Liver (tissue), 8 donors: ENCODE measurements at regions not wholly inside any gene's neighbourhood (a gene's known extent, or its start where the extent isn't known, plus 50 kb on each side); places are given as distances from the start of the nearest gene placed in this dataset.

Experiments
- DNase-seq: peaks from one replicate; pipeline ENCODE4 v3.0.0-alpha.2; 2017; ENCODE audit warnings: low spot score
- H3K27ac ChIP-seq, 2 donors: one replicate each; pipeline ENCODE4 v1.7.0; 2013; ENCODE audit warnings: inconsistent platforms in 2 of 2, low read length in 2 of 2, control low read depth in 1 of 2, low read depth in 1 of 2, mild to moderate bottlenecking in 1 of 2
- H3K27me3 ChIP-seq, 4 donors: one replicate each; pipeline versions ENCODE4 v1.6.1 to v1.7.0; 2013; ENCODE audit warnings: low read length in 3 of 4, inconsistent platforms in 1 of 4, mild to moderate bottlenecking in 1 of 4, moderate library complexity in 1 of 4; ENCODE audit not compliant: control insufficient read depth in 4 of 4, insufficient read depth in 4 of 4
- H3K36me3 ChIP-seq, 4 donors: one replicate each; pipeline versions ENCODE4 v1.6.1 to v1.7.0; 2013; ENCODE audit warnings: low read length in 3 of 4, mild to moderate bottlenecking in 3 of 4, low read depth in 1 of 4, moderate library complexity in 1 of 4; ENCODE audit not compliant: control insufficient read depth in 4 of 4, insufficient read depth in 3 of 4
- H3K4me1 ChIP-seq, 4 donors: one replicate each; pipeline versions ENCODE4 v1.6.1 to v1.7.0; 2013; ENCODE audit warnings: low read length in 3 of 4, mild to moderate bottlenecking in 3 of 4, moderate library complexity in 1 of 4; ENCODE audit not compliant: control insufficient read depth in 4 of 4, insufficient read depth in 4 of 4
- H3K4me3 ChIP-seq, 3 donors: one replicate each; pipeline versions ENCODE4 v1.6.1 to v1.7.0; 2013; ENCODE audit warnings: low read length in 3 of 3, control low read depth in 1 of 3, low read depth in 1 of 3, mild to moderate bottlenecking in 1 of 3
- H3K9ac ChIP-seq, 2 donors: one replicate each; pipeline ENCODE4 v1.7.0; 2013; ENCODE audit warnings: low read length in 2 of 2, mild to moderate bottlenecking in 2 of 2, moderate library complexity in 2 of 2, control low read depth in 1 of 2, low read depth in 1 of 2
- H3K9me3 ChIP-seq, 4 donors: one replicate each; pipeline versions ENCODE4 v1.6.1 to v1.7.0; 2013; ENCODE audit warnings: low read length in 3 of 4; ENCODE audit not compliant: control insufficient read depth in 4 of 4
- EGR1 ChIP-seq, 2 donors: IDR thresholded peaks; 2 replicates each; pipeline ENCODE4 v1.6.1; 2016 to 2018; ENCODE audit warnings: antibody characterized with exemption in 2 of 2, low read depth in 2 of 2
- FOXA1 ChIP-seq: IDR thresholded peaks from 2 replicates; pipeline ENCODE4 v1.6.1; 2016; ENCODE audit warnings: antibody characterized with exemption
- FOXA2 ChIP-seq: IDR thresholded peaks from 2 replicates; pipeline ENCODE4 v1.6.1; 2016; ENCODE audit warnings: antibody characterized with exemption
- GABPA ChIP-seq, 2 donors: IDR thresholded peaks in 1 of 2; conservative IDR thresholded peaks in 1 of 2; 2 replicates each; pipeline ENCODE4 v1.6.1; 2016; ENCODE audit warnings: antibody characterized with exemption in 2 of 2, mild to moderate bottlenecking in 1 of 2, moderate library complexity in 1 of 2
- HNF4A ChIP-seq, 2 donors: conservative IDR thresholded peaks; 2 replicates each; pipeline ENCODE4 v1.6.1; 2016; ENCODE audit warnings: antibody characterized with exemption in 2 of 2, mild to moderate bottlenecking in 2 of 2
- HNF4G ChIP-seq: IDR thresholded peaks from 2 replicates; pipeline ENCODE4 v1.6.1; 2016; ENCODE audit warnings: antibody characterized with exemption
- JUND ChIP-seq, 2 donors: IDR thresholded peaks; 2 replicates each; pipeline ENCODE4 v1.6.1; 2016; ENCODE audit warnings: antibody characterized with exemption in 2 of 2
- NR2F2 ChIP-seq: IDR thresholded peaks from 2 replicates; pipeline ENCODE4 v1.6.1; 2016; ENCODE audit warnings: antibody characterized with exemption
- RAD21 ChIP-seq, 2 donors: IDR thresholded peaks; 2 replicates each; pipeline ENCODE4 v1.6.1; 2016; ENCODE audit warnings: antibody characterized with exemption in 2 of 2, mild to moderate bottlenecking in 2 of 2
- RXRA ChIP-seq, 2 donors: IDR thresholded peaks; 2 replicates each; pipeline ENCODE4 v1.6.1; 2017 to 2018; ENCODE audit warnings: antibody characterized with exemption in 2 of 2, mild to moderate bottlenecking in 1 of 2
- SP1 ChIP-seq: IDR thresholded peaks from 2 replicates; pipeline ENCODE4 v1.6.1; 2018; ENCODE audit warnings: antibody characterized with exemption, mild to moderate bottlenecking
- TAF1 ChIP-seq: conservative IDR thresholded peaks from 2 replicates; pipeline ENCODE4 v1.6.1; 2016; ENCODE audit warnings: antibody characterized with exemption, mild to moderate bottlenecking
- YY1 ChIP-seq: IDR thresholded peaks from 2 replicates; pipeline ENCODE4 v1.6.1; 2016; ENCODE audit warnings: antibody characterized with exemption, mild to moderate bottlenecking
- WGBS: extraction: QIAGEN DNeasy Blood & Tissue Kit; methylation state at CpG from one replicate; pipeline ENCODE4 v1.1.7; 2013; 5-methylcytosine and 5-hydroxymethylcytosine counted together
- TF ChIP-seq, protein P1 (sequence below): IDR thresholded peaks from 2 replicates; pipeline ENCODE4 v1.6.1; 2016; ENCODE audit warnings: antibody characterized with exemption, mild to moderate bottlenecking
- TF ChIP-seq, protein P2 (sequence below): IDR thresholded peaks from 2 replicates; pipeline ENCODE4 v1.6.1; 2016; ENCODE audit warnings: antibody characterized with exemption
- TF ChIP-seq, protein P3 (sequence below): fragments of 150-350 bp; IDR thresholded peaks from 2 replicates; pipeline ENCODE4 v1.5.1; 2017; ENCODE audit warnings: improper control_type of control experiment, low read depth, low read length; ENCODE audit not compliant: missing input control
- TF ChIP-seq, protein P4 (sequence below): IDR thresholded peaks from 2 replicates; pipeline ENCODE4 v1.6.1; 2016; ENCODE audit warnings: antibody characterized with exemption
- TF ChIP-seq, protein P5 (sequence below): IDR thresholded peaks from 2 replicates; pipeline ENCODE4 v1.6.1; 2016; ENCODE audit warnings: antibody characterized with exemption
- donor health status: healthy.
- donor health status: healthy.
- donor health status: healthy.
- donor health status: healthy.
- donor health status: healthy.

DNA sequence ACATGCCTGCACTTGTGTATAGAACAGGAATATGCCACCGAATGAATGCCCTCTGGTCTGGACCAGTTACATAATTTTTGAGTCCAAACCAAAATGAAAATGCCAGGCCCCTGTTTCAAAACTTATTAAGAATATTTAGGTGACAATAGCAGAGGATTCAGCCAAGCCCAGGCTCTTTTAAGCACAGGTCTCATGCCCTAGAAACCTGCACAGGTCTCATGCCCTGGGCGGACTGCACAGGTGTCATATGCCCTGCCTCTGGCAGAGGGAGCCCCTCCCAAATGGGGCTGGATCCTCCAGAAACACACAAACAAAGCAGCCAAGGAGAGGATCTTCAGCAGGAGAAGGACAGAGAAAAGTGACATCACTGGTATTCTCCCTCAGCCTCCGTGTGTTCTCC is 605.4 kb upstream of the NRP1 start:
- DNase-seq = no peak
- Histone ChIP-seq H3K36me3 (no peaks in the 10 kb centered on the region), H3K9me3 (no peaks in the 10 kb centered on the region), H3K27me3 (no peaks in the 10 kb centered on the region), H3K4me1 (no peaks in the 10 kb centered on the region), H3K4me3 (no peak overlapping the region), H3K9ac (no peak overlapping the region), H3K27ac (no peak overlapping the region)
- WGBS = 91% methylated on average over 3 of the region's 3 CpGs
- no peak for TF ChIP-seq GABPA (IDR thresholded peaks at IDR 0.05 in 1 of 2, conservative IDR thresholded peaks at IDR 0.05 in 1 of 2)
- TF ChIP-seq, protein P1, sequence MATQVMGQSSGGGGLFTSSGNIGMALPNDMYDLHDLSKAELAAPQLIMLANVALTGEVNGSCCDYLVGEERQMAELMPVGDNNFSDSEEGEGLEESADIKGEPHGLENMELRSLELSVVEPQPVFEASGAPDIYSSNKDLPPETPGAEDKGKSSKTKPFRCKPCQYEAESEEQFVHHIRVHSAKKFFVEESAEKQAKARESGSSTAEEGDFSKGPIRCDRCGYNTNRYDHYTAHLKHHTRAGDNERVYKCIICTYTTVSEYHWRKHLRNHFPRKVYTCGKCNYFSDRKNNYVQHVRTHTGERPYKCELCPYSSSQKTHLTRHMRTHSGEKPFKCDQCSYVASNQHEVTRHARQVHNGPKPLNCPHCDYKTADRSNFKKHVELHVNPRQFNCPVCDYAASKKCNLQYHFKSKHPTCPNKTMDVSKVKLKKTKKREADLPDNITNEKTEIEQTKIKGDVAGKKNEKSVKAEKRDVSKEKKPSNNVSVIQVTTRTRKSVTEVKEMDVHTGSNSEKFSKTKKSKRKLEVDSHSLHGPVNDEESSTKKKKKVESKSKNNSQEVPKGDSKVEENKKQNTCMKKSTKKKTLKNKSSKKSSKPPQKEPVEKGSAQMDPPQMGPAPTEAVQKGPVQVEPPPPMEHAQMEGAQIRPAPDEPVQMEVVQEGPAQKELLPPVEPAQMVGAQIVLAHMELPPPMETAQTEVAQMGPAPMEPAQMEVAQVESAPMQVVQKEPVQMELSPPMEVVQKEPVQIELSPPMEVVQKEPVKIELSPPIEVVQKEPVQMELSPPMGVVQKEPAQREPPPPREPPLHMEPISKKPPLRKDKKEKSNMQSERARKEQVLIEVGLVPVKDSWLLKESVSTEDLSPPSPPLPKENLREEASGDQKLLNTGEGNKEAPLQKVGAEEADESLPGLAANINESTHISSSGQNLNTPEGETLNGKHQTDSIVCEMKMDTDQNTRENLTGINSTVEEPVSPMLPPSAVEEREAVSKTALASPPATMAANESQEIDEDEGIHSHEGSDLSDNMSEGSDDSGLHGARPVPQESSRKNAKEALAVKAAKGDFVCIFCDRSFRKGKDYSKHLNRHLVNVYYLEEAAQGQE = no peak
- TF ChIP-seq, protein P2, sequence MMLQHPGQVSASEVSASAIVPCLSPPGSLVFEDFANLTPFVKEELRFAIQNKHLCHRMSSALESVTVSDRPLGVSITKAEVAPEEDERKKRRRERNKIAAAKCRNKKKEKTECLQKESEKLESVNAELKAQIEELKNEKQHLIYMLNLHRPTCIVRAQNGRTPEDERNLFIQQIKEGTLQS = no peak
- TF ChIP-seq JUND (IDR thresholded peaks at IDR 0.05) = no peak
- TF ChIP-seq FOXA1 = no peak
- no peak for TF ChIP-seq YY1
- TF ChIP-seq HNF4A (conservative IDR thresholded peaks at IDR 0.05) = no peak
- TF ChIP-seq FOXA2 = no peak
- no peak for TF ChIP-seq HNF4G
- no peak for TF ChIP-seq SP1
- TF ChIP-seq, protein P3, sequence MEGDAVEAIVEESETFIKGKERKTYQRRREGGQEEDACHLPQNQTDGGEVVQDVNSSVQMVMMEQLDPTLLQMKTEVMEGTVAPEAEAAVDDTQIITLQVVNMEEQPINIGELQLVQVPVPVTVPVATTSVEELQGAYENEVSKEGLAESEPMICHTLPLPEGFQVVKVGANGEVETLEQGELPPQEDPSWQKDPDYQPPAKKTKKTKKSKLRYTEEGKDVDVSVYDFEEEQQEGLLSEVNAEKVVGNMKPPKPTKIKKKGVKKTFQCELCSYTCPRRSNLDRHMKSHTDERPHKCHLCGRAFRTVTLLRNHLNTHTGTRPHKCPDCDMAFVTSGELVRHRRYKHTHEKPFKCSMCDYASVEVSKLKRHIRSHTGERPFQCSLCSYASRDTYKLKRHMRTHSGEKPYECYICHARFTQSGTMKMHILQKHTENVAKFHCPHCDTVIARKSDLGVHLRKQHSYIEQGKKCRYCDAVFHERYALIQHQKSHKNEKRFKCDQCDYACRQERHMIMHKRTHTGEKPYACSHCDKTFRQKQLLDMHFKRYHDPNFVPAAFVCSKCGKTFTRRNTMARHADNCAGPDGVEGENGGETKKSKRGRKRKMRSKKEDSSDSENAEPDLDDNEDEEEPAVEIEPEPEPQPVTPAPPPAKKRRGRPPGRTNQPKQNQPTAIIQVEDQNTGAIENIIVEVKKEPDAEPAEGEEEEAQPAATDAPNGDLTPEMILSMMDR = no peak
- no peak for TF ChIP-seq RAD21 (IDR thresholded peaks at IDR 0.05)
- no peak for TF ChIP-seq TAF1
- no peak for TF ChIP-seq EGR1 (IDR thresholded peaks at IDR 0.05; ENCODE audit: low read depth in 2 of 2)
- TF ChIP-seq, protein P4, sequence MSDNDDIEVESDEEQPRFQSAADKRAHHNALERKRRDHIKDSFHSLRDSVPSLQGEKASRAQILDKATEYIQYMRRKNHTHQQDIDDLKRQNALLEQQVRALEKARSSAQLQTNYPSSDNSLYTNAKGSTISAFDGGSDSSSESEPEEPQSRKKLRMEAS = no peak
- no peak for TF ChIP-seq NR2F2
- TF ChIP-seq, protein P5, sequence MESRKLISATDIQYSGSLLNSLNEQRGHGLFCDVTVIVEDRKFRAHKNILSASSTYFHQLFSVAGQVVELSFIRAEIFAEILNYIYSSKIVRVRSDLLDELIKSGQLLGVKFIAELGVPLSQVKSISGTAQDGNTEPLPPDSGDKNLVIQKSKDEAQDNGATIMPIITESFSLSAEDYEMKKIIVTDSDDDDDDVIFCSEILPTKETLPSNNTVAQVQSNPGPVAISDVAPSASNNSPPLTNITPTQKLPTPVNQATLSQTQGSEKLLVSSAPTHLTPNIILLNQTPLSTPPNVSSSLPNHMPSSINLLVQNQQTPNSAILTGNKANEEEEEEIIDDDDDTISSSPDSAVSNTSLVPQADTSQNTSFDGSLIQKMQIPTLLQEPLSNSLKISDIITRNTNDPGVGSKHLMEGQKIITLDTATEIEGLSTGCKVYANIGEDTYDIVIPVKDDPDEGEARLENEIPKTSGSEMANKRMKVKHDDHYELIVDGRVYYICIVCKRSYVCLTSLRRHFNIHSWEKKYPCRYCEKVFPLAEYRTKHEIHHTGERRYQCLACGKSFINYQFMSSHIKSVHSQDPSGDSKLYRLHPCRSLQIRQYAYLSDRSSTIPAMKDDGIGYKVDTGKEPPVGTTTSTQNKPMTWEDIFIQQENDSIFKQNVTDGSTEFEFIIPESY = no peak
- no peak for TF ChIP-seq RXRA (IDR thresholded peaks at IDR 0.05)

DNA sequence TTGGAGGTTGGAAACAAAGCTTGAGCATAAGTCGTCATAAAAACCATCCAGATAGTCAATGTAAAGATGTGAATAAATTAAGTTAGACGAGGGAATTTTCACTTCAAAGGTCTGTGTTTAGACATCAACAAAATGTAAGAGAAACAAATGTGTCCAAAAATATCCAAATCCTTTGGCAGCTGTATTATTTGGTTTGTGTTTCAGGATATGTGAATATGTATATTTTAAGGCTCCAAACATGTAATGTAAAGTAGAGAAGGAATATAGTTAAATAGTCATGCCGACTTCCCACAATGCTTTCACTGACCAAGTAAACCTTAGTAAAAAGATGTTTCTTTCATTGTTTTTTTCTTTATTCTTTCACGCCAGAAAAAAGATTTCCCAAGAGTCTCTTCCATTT is 604.9 kb upstream of the NRP1 start:
- Histone ChIP-seq H3K9ac (no peak overlapping the region), H3K36me3 (no peaks in the 10 kb centered on the region), H3K9me3 (no peaks in the 10 kb centered on the region), H3K4me3 (no peak overlapping the region), H3K27me3 (no peaks in the 10 kb centered on the region), H3K4me1 (no peaks in the 10 kb centered on the region), H3K27ac (no peak overlapping the region)
- TF ChIP-seq RAD21 (IDR thresholded peaks at IDR 0.05) = no peak
- TF ChIP-seq SP1 = no peak
- TF ChIP-seq, protein P4 = no peak
- WGBS = 93% methylated on average over 4 of the region's 4 CpGs
- DNase-seq = no peak
